HG03378 (cell line): ENCODE measurements at regions not wholly inside any gene's neighbourhood (a gene's known extent, or its start where the extent isn't known, plus 50 kb on each side); places are given as distances from the start of the nearest gene placed in this dataset.
"Not testable (repeated sequence)": the region's sequence is repeated elsewhere in the genome, so short reads cannot be mapped to it uniquely, and the experiment has no call there.

Experiments
- ATAC-seq: cut with Tn5 transposase; IDR thresholded peaks from one replicate; pipeline ENCODE4 v1.9.1; 2021; ENCODE audit warnings: mild to moderate bottlenecking, moderate library complexity; ENCODE audit not compliant: unreplicated experiment

GRCh38 chr14:23895053-23895419, 58.5 kb upstream of the DHRS4 start:
- ATAC-seq: no peak

- ATAC-seq: no peak
Observed at GRCh38 chr14:23895480-23895879, 58.1 kb upstream of the DHRS4 start.

- ATAC-seq: no peak
Observed at GRCh38 chr14:23896609-23897153, 56.9 kb upstream of the DHRS4 start.

GRCh38 chr14:23897291-23897690, 56.3 kb upstream of the DHRS4 start:
- not testable (repeated sequence) for ATAC-seq

GRCh38 chr14:23898359-23898758, 55.2 kb upstream of the DHRS4 start:
- ATAC-seq: not testable (repeated sequence)

- no peak for ATAC-seq
Observed at GRCh38 chr14:23899788-23900187, 53.8 kb upstream of the DHRS4 start.

GRCh38 chr14:23903442-23903841, 50.1 kb upstream of the DHRS4 start:
- ATAC-seq: no peak
